HG02678 (cell line): ENCODE measurements at regions not wholly inside any gene's neighbourhood (a gene's known extent, or its start where the extent isn't known, plus 50 kb on each side); places are given as distances from the start of the nearest gene placed in this dataset.

Experiments
- ATAC-seq: cut with Tn5 transposase; IDR thresholded peaks from one replicate; pipeline ENCODE4 v1.9.1; 2021; ENCODE audit warnings: mild to moderate bottlenecking, moderate library complexity; ENCODE audit not compliant: unreplicated experiment

DNA sequence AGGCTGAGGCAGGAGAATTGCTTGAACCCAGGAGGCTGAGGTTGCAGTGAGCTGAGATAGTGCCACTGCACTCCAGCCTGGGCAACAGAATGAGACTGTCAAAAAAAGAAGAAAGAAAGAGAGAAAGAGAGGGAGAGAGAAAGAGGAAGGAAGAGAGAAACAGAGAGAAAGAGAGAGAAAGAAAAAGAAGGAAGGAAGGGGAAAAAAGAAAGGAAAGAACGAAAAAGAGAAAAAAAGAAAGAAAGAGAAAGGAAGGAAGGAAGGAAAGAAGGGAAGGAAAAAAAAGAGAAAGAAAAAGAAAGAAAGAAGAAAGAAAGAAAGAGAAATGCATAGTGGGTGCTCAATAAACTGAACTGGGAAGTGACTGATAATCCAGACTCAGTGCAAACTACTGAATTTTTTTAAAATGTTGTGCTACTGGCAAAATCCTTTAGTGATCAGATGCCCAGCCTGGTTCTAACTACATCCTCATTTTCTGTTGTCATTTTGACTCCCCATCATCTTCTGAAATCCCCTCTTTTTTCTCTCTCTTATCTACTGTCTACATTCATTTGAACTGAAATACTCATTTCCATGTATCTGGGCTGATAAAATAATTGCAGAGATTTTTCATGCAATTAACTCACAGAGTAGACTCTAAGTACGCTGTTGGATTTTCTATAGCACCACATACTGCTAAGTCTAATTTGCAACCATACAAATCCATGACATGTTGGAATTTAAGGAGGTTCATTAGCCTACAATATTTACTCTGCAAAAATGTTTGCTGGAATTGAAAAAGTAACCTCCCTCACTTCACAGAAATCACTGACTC, 85.3 kb upstream of the HIVEP1 start:
- ATAC-seq: no peak

DNA sequence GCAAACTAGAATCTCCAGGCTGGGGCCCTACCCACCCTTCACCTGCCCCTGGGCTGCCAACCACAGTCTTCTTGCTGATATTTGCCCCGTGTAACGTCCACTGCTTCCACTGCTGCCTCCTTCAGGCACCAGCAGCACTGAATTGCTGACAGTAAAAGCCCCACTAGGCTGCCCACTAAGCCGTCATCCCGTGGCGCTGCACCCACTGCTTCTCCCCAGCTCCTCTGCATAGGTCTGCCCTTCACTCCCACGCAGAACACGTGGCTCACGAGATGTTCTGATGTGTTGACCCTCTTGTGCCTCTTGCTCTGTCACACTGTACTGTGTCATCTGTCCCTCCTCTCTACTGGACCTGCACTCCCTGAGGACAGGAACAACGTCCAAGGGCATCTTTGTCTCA, 86.3 kb upstream of the HIVEP1 start:
- ATAC-seq: no peak

DNA sequence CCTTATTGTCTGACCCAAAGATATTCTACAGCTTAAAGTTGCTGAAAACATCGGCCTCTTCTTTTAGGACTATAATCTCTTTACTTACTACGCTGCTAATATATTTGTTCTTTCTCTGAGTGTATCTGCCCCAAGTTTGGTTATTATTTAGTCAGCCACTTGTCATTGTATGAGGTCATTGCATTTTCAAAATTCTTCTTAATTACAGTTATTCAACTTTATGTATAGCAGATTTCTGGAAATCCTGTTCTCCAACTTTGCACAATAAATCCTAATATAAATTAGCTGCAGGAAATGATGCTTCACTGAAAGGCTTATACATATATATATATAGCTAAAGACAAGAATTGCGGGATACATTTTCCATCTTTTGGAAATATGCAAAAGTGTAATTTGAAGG, 88.5 kb upstream of the HIVEP1 start:
- no peak for ATAC-seq

GRCh38 chr6:11922901-11923300, 89.2 kb upstream of the HIVEP1 start:
- ATAC-seq: no peak

DNA sequence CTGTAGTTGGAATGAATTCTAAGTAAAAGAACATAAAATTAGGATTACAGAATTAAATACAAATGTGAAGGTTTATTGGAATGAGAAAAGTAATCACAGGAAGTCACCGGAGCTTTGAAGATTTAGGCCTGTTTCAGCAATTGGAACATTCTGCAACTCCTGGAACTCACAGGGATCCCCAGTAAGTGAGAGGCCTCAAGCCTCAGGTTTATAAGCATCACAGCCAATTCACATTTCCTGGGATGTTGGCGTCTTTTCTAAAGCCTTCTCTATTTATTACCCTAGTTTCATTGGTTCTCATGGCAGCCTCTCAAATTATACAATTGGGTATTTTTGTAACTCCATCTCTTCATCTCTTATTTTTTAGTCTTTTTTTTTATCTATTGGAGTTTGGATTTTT, 90.4 kb upstream of the HIVEP1 start:
- no peak for ATAC-seq

GRCh38 chr6:11921017-11921438, 91.1 kb upstream of the HIVEP1 start:
- no peak for ATAC-seq

GRCh38 chr6:11920566-11920965, 91.5 kb upstream of the HIVEP1 start:
- ATAC-seq: no peak

GRCh38 chr6:11919771-11920440, 92.2 kb upstream of the HIVEP1 start:
- ATAC-seq: no peak

DNA sequence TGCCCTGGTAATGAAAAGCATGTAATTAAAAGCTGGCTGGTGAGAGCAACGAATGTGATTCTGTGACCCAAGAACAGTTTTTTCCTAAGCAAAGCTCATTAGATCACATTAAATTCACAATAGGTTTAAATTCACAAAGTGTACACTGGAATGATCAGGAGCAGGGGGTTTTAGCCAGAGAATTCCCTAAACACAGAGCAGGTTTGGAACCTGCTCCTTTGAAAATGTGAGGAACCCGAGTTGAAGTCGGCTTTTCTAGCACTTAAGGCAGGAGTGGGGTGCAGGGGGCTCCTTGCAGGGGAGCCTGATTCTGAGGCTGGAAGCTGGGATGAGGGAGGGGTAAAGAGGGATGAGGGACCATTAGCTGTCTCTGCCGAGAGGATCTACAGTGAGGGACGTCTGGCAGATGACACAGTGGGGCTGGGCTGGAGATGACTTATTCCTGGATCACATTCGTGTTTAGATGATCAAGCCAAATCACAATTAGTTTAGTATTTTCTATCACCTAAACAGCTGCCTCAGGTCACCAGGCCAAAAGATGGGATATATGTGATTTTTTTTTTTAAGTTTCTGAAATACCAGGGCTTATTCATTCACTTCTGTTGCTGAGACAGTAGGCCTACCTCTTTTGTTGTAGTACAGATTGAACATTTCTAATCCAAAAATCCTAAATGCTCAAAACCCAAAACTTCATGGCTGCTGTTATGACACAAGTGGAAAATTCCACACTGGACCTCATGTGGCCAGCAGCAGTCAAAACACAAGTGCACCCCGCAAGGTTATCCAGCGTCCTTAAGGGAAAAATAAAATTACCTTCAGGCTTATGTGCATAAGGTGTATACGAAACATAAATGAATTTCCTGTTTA, 93.1 kb upstream of the HIVEP1 start:
- ATAC-seq: no peak

GRCh38 chr6:11917951-11918738, 94.0 kb upstream of the HIVEP1 start:
- no peak for ATAC-seq

DNA sequence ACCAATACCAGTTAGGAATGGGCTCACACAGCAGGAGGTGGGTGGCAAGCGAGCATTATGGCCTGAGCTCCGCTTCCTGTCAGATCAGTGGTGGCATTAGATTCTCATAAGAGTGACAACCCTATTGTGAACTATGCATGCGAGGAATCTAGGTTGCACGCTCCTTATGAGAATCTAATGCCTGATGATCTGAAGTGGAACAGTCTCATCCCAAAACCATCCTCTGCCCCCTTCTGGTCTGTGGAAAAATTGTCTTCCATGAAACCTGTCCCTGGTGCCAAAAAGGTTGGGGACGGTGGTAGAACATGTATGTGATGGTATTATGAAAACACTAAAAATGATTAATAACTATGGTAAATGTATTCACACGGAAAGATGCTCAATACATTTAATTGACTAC, 99.7 kb upstream of the HIVEP1 start:
- ATAC-seq: no peak

DNA sequence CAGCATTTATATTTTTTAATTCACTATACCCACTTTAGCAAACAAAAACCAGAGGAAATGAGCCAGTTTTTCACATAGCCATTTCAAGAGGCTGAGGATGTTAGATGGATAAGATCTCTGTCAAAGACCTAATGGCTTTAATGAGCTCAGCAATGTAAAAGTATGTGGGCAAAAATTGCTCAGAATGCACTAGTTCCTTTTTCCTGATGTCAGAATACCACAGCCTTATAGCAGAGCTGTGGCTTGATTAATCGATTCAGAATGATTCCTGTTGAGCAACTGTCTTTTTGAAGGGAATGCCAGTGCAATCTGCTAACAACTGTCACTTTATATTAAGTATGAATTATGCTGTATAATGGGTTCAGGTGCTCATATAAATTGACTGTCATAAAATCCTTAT, 100.6 kb upstream of the HIVEP1 start:
- ATAC-seq: no peak

DNA sequence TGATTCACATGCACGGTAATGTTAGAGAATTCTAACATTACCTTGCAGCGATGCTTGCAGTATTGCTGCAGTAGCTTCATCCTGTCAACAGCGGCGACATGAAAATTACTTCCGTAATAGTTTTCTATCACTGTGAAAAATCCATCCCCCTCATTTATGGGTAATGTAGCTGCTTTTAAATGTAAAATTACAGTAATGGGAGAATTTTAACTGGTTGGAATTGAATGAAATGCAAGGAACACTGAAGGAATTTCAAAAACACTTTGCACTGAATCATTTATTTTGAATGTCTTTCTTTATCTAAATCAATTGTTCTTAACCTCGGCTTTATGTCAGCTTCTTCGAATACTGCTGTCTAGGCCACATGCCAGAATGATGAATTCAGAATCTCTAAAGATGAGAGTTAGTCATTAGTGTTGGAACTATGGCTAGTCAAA, 102.4 kb upstream of the HIVEP1 start:
- no peak for ATAC-seq

- ATAC-seq: no peak
These were observed 103.5 kb upstream of the HIVEP1 start for GRCh38 chr6:11908436-11909105.

DNA sequence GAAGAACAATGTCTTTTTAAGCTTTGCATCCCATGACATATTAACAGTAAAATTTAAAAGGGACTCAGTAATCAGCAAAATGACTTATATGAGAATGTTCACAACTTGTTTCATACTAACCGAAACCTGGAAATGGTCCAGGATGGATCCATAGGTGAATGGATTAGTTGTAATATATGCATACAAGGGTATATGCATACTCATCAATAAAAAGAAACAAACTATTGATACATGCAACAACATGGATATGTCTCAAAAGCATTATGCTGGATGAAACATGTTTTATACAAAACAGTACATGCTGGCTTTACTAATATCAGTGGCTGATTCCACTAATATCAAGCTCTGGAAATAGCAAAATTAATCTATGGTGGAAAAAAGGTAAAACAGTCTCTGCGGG, 108.5 kb upstream of the HIVEP1 start:
- ATAC-seq: no peak

GRCh38 chr6:11902527-11902926, 109.6 kb upstream of the HIVEP1 start:
- no peak for ATAC-seq

DNA sequence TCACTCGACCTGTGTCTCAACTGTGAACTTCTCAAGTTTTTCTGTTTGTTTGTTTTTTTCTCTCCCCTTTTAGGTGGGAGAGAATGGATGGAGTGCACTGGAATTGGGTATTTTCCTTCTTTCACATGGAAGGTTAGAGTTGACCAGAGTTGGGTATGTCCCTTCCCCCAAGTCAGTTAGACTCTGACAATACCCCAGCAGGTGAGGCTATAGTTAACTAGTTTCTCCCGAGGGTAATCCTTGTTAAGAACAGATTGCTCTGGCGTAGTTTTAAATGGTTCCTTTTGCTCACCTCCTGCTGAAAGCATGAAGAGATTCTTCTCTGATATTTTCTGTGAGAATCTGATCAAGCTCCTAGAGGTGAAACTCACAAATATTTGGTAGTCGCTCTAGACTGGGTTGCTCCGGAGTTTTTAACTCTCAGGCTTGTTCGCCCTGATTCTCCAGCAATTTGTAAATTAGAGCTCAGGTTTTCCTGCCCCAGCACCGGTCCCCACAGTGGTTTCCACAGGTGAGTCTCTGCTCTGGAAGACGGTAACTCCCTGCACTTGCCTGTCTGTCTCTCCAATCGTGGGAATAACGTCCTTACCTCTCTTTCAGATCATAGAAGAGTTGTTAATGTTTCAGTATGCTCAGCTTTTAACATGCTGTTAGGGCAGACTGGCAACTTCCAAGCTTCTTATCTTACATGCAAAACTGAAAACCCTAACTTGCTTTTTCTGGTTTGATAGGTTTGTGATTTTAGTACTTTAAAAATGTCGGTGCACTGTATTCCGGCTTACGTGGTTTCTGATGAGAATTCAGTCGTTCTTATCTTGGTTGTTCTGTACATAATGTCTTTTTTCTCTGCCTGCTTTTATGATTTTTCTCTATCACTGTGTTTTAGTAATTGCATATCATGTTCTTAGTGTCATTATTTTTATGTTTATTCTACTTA, 111.2 kb upstream of the HIVEP1 start:
- ATAC-seq: no peak

- no peak for ATAC-seq
These were observed 112.5 kb upstream of the HIVEP1 start for GRCh38 chr6:11899645-11900044.

GRCh38 chr6:11894212-11894611, 115.6 kb upstream of the ADTRP start:
- no peak for ATAC-seq
